ENCODE measurements at regions not wholly inside any gene's neighbourhood (a gene's known extent, or its start where the extent isn't known, plus 50 kb on each side); places are given as distances from the start of the nearest gene placed in this dataset.
"Not testable (repeated sequence)": the region's sequence is repeated elsewhere in the genome, so short reads cannot be mapped to it uniquely, and the experiment has no call there.

DNA sequence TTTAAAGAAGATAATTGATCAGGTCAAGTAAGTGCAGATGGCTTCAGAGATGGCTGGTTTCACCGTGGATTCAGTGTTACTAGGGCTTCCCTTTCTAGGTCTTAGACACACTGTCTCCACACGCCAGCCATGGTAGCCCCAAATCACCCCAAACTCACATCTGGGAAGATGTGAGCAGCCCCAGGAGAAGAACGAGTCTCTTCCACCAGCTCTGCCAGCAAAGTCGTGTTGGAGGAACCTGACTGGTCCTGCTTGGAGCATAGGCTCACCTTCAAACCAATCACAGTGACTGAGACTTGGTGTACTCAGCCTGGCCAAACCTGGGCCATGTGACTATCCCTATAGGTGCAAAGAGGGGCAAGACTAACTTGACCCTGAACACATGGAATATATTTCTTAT lies 296.7 kb downstream of the RPLP1 start:
- no peak for DNase-seq

DNA sequence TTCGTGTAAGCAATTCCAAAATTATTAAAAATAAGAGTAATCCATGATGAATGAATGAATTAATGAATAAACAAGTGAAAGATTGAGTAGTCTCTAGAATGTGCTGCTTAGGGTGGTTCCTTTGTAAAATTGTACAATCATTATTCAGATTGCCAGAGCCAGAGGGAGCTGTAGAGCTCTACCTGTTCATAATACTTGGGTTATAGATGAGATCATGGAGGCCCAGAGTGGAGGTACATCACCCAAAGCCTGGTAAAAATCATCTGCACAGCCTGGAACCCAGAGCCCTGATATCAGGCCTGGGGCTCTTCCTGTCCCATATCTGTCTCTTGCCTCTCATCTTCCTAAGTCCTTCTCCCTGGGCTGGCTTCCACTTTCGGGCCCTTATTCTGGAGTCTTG lies 297.2 kb downstream of the RPLP1 start:
- no peak for DNase-seq

DNA sequence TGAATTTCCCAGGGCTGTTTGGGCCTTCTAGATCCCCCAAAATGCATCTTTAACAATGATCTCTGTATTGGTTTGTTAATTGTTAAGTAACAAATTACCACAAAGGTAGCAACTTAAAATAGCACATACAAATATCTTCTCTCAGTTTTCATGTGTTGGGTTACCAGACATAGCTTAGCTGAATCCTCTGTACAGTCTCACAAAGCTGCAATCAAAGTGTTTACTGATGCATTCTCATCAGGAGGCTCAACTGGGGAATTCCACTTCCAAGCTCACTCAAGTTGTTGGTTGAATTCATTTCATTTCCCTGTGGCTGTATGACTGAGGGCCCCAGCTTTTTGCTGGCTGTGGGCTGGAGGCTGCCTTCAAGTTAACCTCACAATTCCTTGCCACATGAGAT lies 297.6 kb downstream of the RPLP1 start:
- no peak for DNase-seq

DNA sequence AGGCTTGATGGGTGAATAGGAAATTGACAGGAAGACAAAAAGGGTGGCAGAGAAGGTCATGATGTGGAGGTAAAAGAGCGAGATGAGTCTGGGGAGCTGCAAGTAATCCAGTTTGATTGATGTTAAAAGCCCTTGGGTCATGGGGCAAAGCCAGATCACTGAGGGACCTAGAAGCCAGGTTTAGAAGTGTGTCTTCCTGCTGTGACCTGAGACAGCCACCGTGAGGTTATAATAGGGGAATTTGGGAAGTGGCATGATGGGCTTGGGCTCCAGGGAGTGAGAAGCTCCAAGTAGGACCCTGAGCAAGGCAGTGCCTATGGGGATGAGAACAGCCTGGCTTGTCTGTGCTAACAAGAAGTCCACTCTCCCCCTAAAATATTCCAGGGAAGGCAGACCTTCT lies 298.5 kb downstream of the RPLP1 start:
- DNase-seq, result no peak

DNA sequence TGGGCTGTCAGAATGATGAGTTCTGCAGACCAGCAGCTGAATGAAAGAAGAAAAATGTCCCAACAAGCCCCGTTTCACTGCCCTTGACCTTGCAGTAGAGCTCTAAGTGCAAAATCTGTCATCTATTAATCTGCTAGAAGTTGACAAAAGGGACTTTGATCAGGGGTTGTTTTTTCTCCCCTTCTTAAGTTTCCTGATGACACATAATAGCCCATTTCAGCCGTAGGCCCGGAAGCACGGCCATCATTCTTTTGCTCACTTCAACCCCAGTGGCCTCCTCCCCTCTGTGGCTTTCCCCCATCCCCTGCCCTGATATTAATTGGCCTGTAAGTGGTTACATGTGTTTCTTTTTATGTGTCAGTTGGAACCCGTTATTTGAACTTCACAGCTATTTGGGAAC lies 298.9 kb downstream of the RPLP1 start:
- DNase-seq, result no peak

DNA sequence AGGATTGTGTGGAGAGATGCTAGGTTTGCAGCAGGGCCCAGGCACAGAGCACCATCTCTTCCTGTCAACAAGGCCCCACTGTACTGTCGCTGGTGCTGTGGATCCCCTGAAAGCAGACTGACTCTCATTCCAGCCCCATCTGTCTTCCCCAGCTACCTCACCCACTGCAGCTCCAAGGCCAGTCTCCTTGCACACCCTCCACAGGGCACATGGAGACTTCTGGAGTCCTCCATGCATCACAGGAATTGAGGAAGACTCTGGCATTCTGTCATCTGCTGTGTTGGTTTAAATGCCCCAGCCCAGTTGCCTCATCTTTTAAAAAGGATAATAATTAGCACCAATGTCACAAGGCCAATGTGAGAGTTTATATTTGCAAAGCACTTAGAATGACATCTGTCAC lies 301.2 kb downstream of the RPLP1 start:
- peak; percentile 47 for DNase-seq

DNA sequence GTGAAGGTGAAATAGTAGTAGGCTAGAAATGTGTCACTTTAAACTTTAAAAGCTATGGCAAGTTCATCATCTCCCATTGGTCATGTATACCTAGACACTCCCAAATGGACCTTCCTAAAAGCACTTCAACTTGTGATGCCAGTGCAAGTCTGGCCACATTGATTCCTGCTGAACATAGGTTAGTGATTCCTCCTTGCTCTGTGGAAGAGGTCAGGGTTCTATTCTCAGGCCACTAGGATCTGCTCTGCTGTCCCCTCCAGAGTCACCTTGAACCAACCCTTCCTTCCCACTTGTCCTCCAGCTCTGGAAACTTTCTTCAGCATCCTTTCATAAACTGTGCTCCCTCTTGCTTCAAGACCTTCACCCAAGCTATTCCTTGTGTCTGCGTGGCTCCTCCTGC lies 301.7 kb downstream of the RPLP1 start:
- no peak for DNase-seq

DNA sequence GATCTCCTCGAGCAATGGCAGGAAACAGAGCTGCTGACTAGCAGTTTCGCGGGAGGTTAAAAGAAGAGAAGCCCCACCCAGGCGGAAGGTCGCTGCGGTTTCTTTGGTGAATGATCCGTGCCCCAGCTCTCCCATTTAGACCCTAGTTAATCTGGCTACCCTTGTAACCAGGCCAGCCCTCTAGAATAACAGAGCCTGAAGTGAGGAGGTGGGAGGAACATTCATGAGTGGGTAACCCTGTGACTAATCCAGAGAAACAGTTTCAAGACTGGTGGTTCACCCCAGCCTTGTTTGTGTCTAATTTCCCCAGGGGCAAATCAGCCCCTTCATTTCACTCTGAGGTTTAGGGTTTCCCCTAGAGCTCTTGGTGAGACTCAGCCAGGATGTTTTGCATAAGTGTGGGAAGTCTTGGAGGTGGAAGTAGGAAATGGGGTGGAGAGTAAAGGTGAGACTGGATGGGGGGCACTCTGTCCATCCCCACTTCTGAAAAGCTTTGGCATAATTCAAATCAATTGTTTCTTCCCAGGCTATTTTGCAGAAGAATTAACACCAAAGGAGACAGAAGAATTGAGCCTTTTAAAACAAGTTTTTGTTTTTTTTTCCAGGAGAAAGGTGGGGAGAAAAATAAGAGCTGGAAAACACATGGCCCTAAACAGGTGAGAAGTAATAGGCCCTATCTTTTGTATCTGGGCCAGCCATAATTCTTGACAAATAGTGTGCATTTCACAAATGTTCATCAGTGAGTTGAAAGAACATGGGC lies 303.1 kb downstream of the RPLP1 start:
- DNase-seq, result no peak

DNA sequence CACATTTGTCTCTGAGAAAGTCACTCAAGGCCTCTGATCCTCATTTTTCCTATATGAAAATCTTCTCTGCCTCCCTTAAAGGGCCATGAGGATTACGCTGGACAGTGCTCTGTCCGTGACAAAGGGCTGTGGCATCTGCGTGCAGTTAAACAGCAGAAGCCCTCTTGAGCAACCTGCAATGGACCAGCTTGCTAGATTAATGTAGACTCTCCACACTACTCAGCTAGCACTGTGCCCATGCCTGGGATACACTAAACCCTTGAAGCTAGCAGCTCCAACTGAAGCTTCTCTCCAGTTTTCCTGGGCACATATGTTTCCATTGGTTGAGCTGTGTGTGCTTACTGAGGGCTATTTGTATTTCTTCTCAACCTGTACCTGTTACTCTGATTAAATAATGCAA lies 303.8 kb downstream of the RPLP1 start:
- no peak for DNase-seq

DNA sequence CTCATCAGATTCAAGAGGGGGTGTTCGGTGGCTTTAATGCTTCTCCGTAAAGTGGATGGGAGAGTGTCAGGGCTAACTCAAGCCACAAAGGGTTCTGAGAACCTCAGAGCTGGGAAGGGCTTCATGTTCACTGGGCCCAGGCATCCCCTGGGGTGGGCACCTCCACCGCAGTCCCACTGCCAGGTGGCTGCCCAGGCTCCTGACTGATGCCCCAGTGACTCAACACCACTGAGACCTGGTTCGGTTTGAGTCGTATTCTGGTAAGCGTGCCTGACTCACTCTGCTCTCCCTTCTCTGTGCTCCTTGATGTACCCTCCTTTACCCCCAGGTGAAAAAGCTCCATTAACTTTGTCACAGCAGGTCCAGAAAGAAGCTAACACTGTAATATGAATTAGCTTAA lies 304.6 kb downstream of the RPLP1 start:
- DNase-seq, result no peak

DNA sequence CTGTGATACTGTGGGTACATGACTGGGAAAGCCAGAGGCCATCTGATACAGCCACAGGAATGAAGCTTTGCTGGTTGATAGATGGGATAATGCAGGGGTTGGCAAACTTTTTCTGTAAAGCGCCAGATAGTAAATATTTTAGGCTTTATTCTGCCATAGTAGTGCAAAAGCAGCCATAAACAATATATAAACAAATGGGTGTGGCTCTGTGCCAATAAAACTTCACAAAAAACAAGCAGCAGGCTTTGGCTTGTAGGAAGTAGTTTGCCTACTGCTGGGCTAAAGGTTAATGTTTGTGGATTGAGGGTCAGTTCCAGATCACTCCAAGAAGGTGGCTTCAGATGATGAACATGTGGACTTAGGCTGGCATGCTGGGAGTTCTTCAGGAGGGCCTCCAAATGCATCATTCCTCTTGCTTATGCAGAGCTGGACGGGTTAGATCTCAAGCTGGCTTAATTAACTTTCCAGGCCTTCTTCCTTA lies 305.7 kb downstream of the RPLP1 start:
- DNase-seq, result no peak

DNA sequence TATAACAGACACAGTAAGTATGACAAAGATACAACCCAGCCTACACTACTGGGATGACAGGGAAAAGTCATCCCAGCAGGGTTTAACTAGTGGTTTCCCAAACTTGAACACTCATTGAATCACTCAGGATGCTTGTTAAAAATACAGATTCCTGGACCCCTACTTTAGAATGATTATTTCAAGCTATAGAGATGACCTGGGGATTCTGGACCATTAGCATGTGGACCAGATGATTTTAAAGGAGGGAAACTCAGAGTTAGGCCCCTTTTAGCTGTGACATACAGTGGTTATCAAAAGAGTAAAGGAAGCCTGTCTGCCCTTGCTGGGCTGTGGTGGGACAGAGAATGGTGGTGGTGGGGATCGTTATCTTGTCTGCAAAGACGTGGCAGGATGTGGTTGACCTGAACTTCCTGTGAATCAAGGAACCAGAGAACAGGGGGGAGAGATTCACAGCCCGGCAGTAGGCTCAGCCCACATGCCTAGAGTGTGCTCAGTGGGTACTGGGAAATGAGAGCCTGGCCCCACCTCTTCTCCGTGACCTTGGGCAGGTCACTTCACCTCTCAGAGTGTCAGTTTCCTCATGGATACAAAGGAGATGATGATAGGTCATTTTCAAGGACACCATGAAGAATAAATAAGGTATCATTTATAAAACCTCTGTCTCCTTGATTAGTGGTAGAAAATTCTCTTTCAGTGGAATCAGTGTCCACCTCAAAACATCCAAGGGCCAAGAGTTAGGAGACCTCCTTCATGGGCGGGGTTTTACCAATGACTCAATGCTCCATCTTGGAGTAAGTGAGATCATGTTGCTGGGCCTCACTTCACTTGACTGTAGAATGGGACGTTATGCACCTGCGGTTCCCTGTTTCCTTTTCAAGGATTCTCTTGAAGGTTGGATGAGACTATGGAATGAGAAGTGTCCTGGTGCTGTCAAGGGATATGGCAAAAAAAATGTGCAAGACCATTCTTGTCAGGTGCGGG lies 306.5 kb downstream of the RPLP1 start:
- DNase-seq, result no peak

DNA sequence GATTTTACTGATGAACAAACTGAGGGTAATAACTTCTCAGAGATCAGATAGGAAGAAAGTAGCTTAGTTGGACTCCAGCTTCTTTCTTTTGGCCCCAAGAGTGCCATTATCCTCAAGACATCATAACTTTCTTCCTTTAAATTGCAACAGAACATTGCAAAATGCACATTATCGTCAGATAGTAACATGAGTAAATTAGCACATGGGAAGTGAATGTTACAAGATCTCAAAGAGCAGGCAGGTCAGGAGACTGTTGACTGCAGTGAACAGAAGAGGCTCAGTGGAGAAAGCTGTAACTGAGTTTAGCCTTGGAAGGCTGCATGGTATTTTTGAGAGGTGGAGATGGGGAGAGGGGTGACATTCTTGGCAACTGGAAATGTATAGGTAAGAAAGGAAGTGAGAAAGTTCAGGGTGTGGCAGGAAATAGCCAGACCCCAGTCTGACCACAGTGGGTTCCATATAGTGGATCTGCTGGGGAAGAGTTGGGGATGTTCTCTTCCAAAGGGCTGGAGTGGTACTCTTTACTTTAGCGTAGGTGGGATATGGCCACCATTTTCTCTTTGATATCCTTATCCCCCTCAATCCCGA lies 307.7 kb downstream of the RPLP1 start:
- DNase-seq, result no peak

DNA sequence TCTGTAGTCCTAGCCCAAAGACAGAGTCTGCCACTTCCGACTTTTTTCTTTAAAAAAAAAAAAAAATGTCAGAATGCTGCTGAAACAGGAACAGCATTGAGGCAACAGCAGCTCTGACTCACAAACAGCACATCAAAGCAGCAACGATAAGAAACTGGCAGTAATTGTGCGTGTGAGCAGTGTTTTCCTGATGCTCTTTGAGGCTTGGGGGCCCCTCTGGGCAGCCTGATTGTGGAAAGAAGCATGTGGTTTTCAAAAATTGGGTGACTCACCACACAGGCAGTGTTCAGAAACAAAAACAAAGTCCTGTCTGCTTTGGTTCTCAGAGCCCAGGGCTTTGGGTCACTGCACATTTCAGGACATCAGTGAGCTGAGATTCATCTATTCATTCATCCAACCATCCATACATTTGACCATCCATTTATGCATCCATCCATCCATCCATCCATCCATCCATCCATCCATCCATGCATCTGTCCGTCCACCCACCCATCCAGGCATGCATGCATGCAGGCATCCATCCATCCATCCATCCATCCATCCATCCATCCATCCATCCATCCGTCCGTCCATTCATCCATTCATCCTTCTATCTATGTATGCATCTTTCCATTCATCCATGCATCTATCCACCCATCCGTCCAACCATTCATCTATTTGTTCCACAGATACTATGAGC lies 308.4 kb downstream of the RPLP1 start:
- no peak for DNase-seq

DNA sequence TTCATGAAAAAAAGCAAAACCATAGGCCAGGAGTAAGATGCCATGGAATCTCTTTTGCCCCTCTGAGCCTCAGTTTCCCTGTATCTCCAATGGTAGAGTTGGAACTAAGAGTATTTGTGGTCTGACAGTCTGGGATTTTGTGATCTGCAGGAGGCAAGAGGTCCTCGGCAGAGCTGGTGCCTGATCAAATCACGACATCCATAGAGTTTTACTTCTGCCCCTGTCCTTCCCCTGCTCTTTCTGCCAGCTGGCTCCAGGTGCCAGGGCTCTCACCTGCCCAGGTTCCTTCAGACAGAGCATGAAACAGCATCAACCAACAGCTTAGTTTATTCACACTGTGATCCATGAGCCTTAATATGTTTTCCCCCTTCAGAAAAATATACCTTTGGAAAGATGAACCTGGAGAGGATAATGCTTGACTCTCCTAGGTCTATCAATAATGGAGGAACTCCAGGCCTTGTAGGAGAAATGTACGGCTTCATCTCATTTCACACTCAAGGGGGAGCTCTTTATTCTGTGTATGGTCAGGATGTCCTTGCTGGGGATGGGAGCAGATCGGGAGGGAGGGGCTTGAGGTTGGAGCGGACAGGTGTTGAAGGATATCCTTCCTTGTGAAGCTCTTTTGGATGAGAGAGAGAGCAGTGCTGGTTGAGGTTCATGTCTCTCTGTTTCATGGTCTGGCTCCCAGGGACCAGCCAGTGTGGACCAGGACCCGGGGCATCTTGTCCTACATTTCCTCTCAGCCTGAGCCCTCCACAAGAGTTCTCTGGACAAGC lies 309.9 kb downstream of the RPLP1 start:
- DNase-seq, result peak; percentile 74

DNA sequence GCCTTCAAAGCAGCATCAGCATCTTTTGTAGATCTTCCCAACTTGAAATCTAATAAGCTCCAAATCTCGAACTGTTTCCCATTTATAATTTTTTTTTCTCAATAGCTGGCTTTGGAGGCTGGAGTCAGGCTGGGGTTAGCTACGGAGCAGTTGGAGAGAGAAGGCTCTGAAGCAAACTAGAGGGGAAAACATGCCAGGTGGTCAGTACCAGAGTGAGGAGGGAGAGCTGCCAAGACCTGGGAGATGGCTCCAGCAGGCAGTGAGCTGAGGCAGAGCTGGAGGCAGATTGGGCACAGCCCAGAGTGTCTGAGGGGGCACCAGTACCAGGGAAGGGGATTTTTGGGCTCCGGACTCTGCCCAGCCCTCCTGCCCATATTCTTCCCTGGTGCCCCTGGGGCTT lies 311.2 kb downstream of the RPLP1 start:
- DNase-seq, result peak; percentile 18

DNA sequence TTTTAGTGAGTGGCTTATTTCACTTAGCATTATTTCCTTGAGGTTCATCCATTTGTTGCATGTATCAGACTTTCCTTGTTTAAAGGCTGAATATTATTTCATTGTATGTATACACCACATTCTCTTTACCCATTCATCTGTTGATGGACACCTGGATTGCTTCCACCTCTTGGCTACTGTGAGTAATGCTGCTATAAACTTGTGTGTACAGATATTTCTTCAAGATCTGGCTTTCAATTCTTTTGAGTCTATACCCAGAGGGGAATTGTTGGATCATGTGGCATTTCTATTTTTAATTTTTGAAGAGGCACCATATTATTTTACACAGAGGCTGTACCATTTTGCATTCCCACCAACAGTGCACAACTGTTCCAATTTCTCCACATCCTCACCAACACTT lies 313.5 kb downstream of the RPLP1 start:
- DNase-seq, result no peak

DNA sequence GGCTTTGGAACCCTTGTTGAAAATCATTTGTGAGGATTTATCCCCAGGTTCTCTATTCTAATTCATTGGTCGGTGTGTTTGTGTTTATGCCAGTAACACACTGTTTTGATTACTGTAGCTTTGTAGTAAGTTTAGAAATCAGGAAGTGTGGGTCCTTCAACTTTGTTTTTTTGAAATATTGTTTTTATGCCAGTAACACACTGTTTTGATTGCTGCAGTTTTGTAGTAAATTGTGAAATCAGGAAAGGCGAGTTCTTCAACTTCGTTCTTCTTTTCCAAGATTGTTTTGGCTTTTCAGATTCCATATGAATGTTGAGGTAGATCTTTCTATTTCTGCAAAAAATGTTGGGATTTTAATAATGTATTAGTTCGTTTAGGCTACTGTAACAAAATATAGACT lies 314.6 kb downstream of the RPLP1 start:
- DNase-seq, result no peak

DNA sequence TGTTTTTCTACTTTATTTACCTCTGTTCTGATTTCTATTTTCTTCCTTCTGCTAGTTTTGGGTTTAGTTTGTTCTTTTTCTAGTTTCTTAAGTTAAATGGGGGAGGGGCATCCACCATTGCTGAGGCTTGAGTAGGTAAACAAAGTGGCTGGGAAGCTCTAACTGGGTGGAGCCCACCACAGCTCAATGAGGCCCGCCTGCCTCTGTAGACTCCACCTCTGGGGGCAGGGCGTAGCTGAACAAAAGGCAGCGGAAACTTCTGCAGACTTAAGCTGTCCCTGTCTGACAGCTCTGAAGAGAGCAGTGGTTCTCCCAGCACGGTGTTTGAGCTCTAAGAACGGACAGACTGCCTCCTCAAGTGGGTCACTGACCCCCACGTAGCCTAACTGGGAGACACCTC lies 316.7 kb downstream of the RPLP1 start:
- DNase-seq, result not testable (repeated sequence)

DNA sequence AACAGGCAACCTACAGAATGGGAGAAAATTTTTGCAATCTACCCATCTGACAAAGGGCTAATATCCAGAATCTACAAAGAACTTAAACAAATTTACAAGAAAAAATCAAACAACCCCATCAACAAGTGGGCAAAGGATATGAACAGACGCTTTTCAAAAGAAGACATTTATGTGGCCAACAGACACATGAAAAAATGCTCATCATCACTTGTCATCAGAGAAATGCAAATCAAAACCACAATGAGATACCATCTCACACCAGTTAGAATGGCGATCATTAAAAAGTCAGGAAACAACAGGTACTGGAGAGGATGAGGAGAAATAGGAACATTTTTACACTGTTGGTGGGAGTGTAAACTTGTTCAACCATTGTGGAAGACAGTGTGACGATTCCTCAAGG lies 321.6 kb downstream of the RPLP1 start:
- DNase-seq, result not testable (repeated sequence)

DNA sequence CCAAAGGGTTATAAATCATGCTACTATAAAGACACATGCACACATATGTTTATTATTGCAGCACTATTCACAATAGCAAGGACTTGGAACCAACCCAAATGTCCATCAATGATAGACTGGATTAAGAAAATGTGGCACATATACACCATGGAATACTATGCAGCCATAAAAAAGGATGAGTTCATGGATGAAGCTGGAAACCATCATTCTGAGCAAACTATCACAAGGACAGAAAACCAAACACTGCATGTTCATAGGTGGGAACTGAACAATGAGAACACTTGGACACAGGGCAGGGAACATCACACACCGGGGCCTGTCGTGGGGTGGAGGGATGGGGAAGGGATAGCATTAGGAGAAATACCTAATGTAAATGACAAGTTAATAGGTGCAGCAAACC lies 322.1 kb downstream of the RPLP1 start:
- DNase-seq, result not testable (repeated sequence)

DNA sequence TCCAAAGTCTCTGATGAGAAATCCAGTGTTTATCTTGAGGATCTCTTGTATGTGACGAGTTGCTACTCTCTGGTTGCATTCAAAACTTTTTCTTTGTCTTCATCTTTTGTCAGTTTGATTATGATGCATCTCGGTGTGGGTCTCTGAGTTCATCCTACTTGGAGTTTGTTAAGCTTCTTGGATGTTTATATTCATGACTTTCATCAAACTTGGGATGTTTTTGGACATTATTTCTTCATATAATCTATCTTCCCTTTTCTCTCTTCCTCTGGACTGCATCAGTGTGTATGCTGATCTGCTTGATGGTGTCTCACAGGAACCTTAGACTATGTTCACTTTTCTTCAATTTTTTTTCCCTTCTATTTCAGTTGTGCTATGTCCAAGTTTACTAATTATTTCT lies 320.4 kb downstream of the TLE3 start:
- DNase-seq, result no peak

Measured in NCI-H524 treated with DMSO at 0.1 percent for 48 hours (cell line).